ENCODE measurements at regions not wholly inside any gene's neighbourhood (a gene's known extent, or its start where the extent isn't known, plus 50 kb on each side); places are given as distances from the start of the nearest gene placed in this dataset.

DNA sequence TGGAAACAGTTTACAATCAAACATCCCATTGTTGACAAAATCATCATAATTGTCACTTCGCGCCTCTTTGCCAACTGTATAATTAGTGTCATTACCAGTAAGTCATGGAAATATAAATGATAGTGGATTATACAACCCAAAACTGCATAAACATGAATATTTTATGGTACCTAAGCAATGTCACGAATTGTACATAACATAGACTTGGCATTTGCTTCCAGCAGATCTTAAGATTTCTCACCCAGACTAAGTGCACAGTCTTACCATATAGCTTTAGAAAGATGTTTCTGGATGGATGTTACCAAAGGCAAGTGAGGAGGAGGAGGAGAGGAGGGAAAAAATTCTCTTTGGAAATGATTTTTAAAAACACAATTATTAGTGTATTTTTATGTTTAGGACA lies 113.4 kb upstream of the TAS2R1 start:
- TF ChIP-seq, protein P1, sequence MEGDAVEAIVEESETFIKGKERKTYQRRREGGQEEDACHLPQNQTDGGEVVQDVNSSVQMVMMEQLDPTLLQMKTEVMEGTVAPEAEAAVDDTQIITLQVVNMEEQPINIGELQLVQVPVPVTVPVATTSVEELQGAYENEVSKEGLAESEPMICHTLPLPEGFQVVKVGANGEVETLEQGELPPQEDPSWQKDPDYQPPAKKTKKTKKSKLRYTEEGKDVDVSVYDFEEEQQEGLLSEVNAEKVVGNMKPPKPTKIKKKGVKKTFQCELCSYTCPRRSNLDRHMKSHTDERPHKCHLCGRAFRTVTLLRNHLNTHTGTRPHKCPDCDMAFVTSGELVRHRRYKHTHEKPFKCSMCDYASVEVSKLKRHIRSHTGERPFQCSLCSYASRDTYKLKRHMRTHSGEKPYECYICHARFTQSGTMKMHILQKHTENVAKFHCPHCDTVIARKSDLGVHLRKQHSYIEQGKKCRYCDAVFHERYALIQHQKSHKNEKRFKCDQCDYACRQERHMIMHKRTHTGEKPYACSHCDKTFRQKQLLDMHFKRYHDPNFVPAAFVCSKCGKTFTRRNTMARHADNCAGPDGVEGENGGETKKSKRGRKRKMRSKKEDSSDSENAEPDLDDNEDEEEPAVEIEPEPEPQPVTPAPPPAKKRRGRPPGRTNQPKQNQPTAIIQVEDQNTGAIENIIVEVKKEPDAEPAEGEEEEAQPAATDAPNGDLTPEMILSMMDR (IDR thresholded peaks at IDR 0.05; ENCODE audit: poor library complexity): no peak
- TF ChIP-seq EZH2phosphoT487 (IDR thresholded peaks at IDR 0.05; ENCODE audit: low read depth, severe bottlenecking, unreplicated experiment): no peak

Measured in hepatocyte (in vitro differentiated cells).